ENCODE measurements at regions not wholly inside any gene's neighbourhood (a gene's known extent, or its start where the extent isn't known, plus 50 kb on each side); places are given as distances from the start of the nearest gene placed in this dataset.
"Not testable (repeated sequence)": the region's sequence is repeated elsewhere in the genome, so short reads cannot be mapped to it uniquely, and the experiment has no call there.

- Mint-ChIP-seq H3K36me3 (no peaks in the 10 kb centered on the region), H3K27me3 (peaks cover 5% of the 10 kb centered on the region), H3K9me3 (peaks cover 0 to 1% (median 0%) of the 10 kb centered on the region in 7 donors), H3K4me3 (no peak overlapping the region), H3K4me1 (peaks cover 0 to 29% (median 8%) of the 10 kb centered on the region in 4 donors), H3K27ac (no peak overlapping the region)
- no peak overlapping the region for H3K4me3 ChIP-seq (ENCODE audit: low read depth, low read length)
- DNase-seq (no peak), ATAC-seq (ENCODE audit: low read depth in 2 of 2) (no peak)
- peaks cover 12% of the 10 kb centered on the region for H3K4me1 ChIP-seq (ENCODE audit: control insufficient read depth, insufficient read depth, low read length, poor library complexity, severe bottlenecking)
- no peaks in the 10 kb centered on the region for H3K36me3 ChIP-seq (ENCODE audit: control insufficient read depth, insufficient read depth, low read length)
- no peaks in the 10 kb centered on the region for H3K9me3 ChIP-seq (ENCODE audit: control insufficient read depth in 2 of 2, low read length in 2 of 2)
- no peak overlapping the region for H3K27ac ChIP-seq (ENCODE audit: insufficient read depth, low read length, poor library complexity, severe bottlenecking)
- no peaks in the 10 kb centered on the region for H3K27me3 ChIP-seq (ENCODE audit: control insufficient read depth, insufficient read depth, low read length)
Observed at GRCh38 chr9:129453734-129454133, 167.2 kb downstream of the C9orf50 start.

GRCh38 chr9:129451669-129452068 is 169.2 kb downstream of the C9orf50 start:
- Histone ChIP-seq H3K36me3 (ENCODE audit: control insufficient read depth, insufficient read depth, low read length) (no peaks in the 10 kb centered on the region), H3K27me3 (ENCODE audit: control insufficient read depth, insufficient read depth, low read length) (no peaks in the 10 kb centered on the region), H3K27ac (ENCODE audit: insufficient read depth, low read length, poor library complexity, severe bottlenecking) (no peak overlapping the region), H3K4me3 (ENCODE audit: low read depth, low read length) (no peak overlapping the region), H3K9me3 (ENCODE audit: control insufficient read depth in 2 of 2, low read length in 2 of 2) (no peaks in the 10 kb centered on the region), H3K4me1 (ENCODE audit: control insufficient read depth, insufficient read depth, low read length, poor library complexity, severe bottlenecking) (no peaks in the 10 kb centered on the region)
- H3K27me3 Mint-ChIP-seq, result peaks cover 13% of the 10 kb centered on the region
- H3K9me3 Mint-ChIP-seq, result peaks cover 0 to 3% (median 0%) of the 10 kb centered on the region in 7 donors
- DNase-seq (no peak), ATAC-seq (ENCODE audit: low read depth in 2 of 2) (no peak)
- no peak overlapping the region for H3K27ac Mint-ChIP-seq
- H3K4me3 Mint-ChIP-seq, result no peak overlapping the region
- no peaks in the 10 kb centered on the region for H3K36me3 Mint-ChIP-seq
- peaks cover 0 to 10% (median 2%) of the 10 kb centered on the region in 4 donors for H3K4me1 Mint-ChIP-seq

- no peaks in the 10 kb centered on the region for H3K36me3 Mint-ChIP-seq
- peaks cover 0 to 5% (median 2%) of the 10 kb centered on the region in 4 donors for H3K4me1 Mint-ChIP-seq
- Histone ChIP-seq H3K36me3 (ENCODE audit: control insufficient read depth, insufficient read depth, low read length) (no peaks in the 10 kb centered on the region), H3K27me3 (ENCODE audit: control insufficient read depth, insufficient read depth, low read length) (no peaks in the 10 kb centered on the region), H3K4me3 (ENCODE audit: low read depth, low read length) (no peak overlapping the region), H3K9me3 (ENCODE audit: control insufficient read depth in 2 of 2, low read length in 2 of 2) (no peaks in the 10 kb centered on the region), H3K4me1 (ENCODE audit: control insufficient read depth, insufficient read depth, low read length, poor library complexity, severe bottlenecking) (no peaks in the 10 kb centered on the region), H3K27ac (ENCODE audit: insufficient read depth, low read length, poor library complexity, severe bottlenecking) (no peak overlapping the region)
- DNase-seq (no peak), ATAC-seq (ENCODE audit: low read depth in 2 of 2) (no peak)
- H3K4me3 Mint-ChIP-seq, result no peak overlapping the region
- H3K27ac Mint-ChIP-seq, result peak overlapping the region in 1 of 3 donors; percentile 69
- H3K9me3 Mint-ChIP-seq, result peaks cover 0 to 3% (median 0%) of the 10 kb centered on the region in 7 donors
- H3K27me3 Mint-ChIP-seq, result peaks cover 17% of the 10 kb centered on the region
Observed at GRCh38 chr9:129451089-129451656, 169.7 kb downstream of the C9orf50 start.

GRCh38 chr9:129449066-129449465 is 171.8 kb downstream of the C9orf50 start:
- H3K4me3 Mint-ChIP-seq, result no peak overlapping the region
- no peaks in the 10 kb centered on the region for H3K36me3 Mint-ChIP-seq
- H3K27me3 Mint-ChIP-seq, result peaks cover 26% of the 10 kb centered on the region
- H3K27ac Mint-ChIP-seq, result peak overlapping the region in 1 of 3 donors; percentile 60
- Histone ChIP-seq H3K27me3 (ENCODE audit: control insufficient read depth, insufficient read depth, low read length) (no peaks in the 10 kb centered on the region), H3K27ac (ENCODE audit: insufficient read depth, low read length, poor library complexity, severe bottlenecking) (no peak overlapping the region), H3K9me3 (ENCODE audit: control insufficient read depth in 2 of 2, low read length in 2 of 2) (no peaks in the 10 kb centered on the region), H3K4me1 (ENCODE audit: control insufficient read depth, insufficient read depth, low read length, poor library complexity, severe bottlenecking) (no peaks in the 10 kb centered on the region), H3K36me3 (ENCODE audit: control insufficient read depth, insufficient read depth, low read length) (no peaks in the 10 kb centered on the region), H3K4me3 (ENCODE audit: low read depth, low read length) (no peak overlapping the region)
- ATAC-seq (ENCODE audit: low read depth in 2 of 2) (no peak), DNase-seq (no peak)
- peaks cover 0 to 3% (median 0%) of the 10 kb centered on the region in 7 donors for H3K9me3 Mint-ChIP-seq
- H3K4me1 Mint-ChIP-seq, result peaks cover 0 to 4% (median under 1%) of the 10 kb centered on the region in 4 donors

- H3K27me3 Mint-ChIP-seq, result peaks cover 35% of the 10 kb centered on the region
- H3K27me3 ChIP-seq (ENCODE audit: control insufficient read depth, insufficient read depth, low read length), result no peaks in the 10 kb centered on the region
- peaks cover 0 to 4% (median 0%) of the 10 kb centered on the region in 7 donors for H3K9me3 Mint-ChIP-seq
- H3K36me3 ChIP-seq (ENCODE audit: control insufficient read depth, insufficient read depth, low read length), result no peaks in the 10 kb centered on the region
- H3K27ac ChIP-seq (ENCODE audit: insufficient read depth, low read length, poor library complexity, severe bottlenecking), result no peak overlapping the region
- H3K27ac Mint-ChIP-seq, result no peak overlapping the region
- no peak overlapping the region for H3K4me3 Mint-ChIP-seq
- DNase-seq (no peak), ATAC-seq (ENCODE audit: low read depth in 2 of 2) (no peak)
- no peaks in the 10 kb centered on the region for H3K4me1 Mint-ChIP-seq
- no peaks in the 10 kb centered on the region for H3K4me1 ChIP-seq (ENCODE audit: control insufficient read depth, insufficient read depth, low read length, poor library complexity, severe bottlenecking)
- no peak overlapping the region for H3K4me3 ChIP-seq (ENCODE audit: low read depth, low read length)
- H3K9me3 ChIP-seq (ENCODE audit: control insufficient read depth in 2 of 2, low read length in 2 of 2), result no peaks in the 10 kb centered on the region
- H3K36me3 Mint-ChIP-seq, result no peaks in the 10 kb centered on the region
Observed at GRCh38 chr9:129446828-129447550, 173.9 kb downstream of the C9orf50 start.

- Mint-ChIP-seq H3K9me3 (peaks cover 0 to 6% (median 0%) of the 10 kb centered on the region in 7 donors), H3K27ac (no peak overlapping the region), H3K4me1 (no peaks in the 10 kb centered on the region), H3K4me3 (no peak overlapping the region), H3K36me3 (no peaks in the 10 kb centered on the region), H3K27me3 (peaks cover 45% of the 10 kb centered on the region)
- Histone ChIP-seq H3K4me1 (ENCODE audit: control insufficient read depth, insufficient read depth, low read length, poor library complexity, severe bottlenecking) (no peaks in the 10 kb centered on the region), H3K36me3 (ENCODE audit: control insufficient read depth, insufficient read depth, low read length) (no peaks in the 10 kb centered on the region), H3K4me3 (ENCODE audit: low read depth, low read length) (no peak overlapping the region), H3K27me3 (ENCODE audit: control insufficient read depth, insufficient read depth, low read length) (no peaks in the 10 kb centered on the region), H3K9me3 (ENCODE audit: control insufficient read depth in 2 of 2, low read length in 2 of 2) (no peaks in the 10 kb centered on the region), H3K27ac (ENCODE audit: insufficient read depth, low read length, poor library complexity, severe bottlenecking) (no peak overlapping the region)
- DNase-seq (no peak), ATAC-seq (ENCODE audit: low read depth in 2 of 2) (no peak)
Observed at GRCh38 chr9:129445794-129446306, 175.1 kb downstream of the C9orf50 start.

- ATAC-seq (ENCODE audit: low read depth in 2 of 2); H3K36me3 Mint-ChIP-seq; H3K4me3 ChIP-seq (ENCODE audit: low read depth, low read length); H3K27me3 ChIP-seq (ENCODE audit: control insufficient read depth, insufficient read depth, low read length); H3K9me3 ChIP-seq (ENCODE audit: control insufficient read depth in 2 of 2, low read length in 2 of 2); H3K4me1 Mint-ChIP-seq; H3K9me3 Mint-ChIP-seq; H3K36me3 ChIP-seq (ENCODE audit: control insufficient read depth, insufficient read depth, low read length); H3K27ac Mint-ChIP-seq; H3K4me3 Mint-ChIP-seq; H3K4me1 ChIP-seq (ENCODE audit: control insufficient read depth, insufficient read depth, low read length, poor library complexity, severe bottlenecking); H3K27ac ChIP-seq (ENCODE audit: insufficient read depth, low read length, poor library complexity, severe bottlenecking): not testable (repeated sequence)
- DNase-seq, result peak in 1 of 3 donors; percentile 21
- H3K27me3 Mint-ChIP-seq, result peaks cover 60% of the 10 kb centered on the region
Observed at GRCh38 chr9:129443515-129444164, 177.3 kb downstream of the C9orf50 start.
